ENCODE measurements at regions not wholly inside any gene's neighbourhood (a gene's known extent, or its start where the extent isn't known, plus 50 kb on each side); places are given as distances from the start of the nearest gene placed in this dataset.

DNA sequence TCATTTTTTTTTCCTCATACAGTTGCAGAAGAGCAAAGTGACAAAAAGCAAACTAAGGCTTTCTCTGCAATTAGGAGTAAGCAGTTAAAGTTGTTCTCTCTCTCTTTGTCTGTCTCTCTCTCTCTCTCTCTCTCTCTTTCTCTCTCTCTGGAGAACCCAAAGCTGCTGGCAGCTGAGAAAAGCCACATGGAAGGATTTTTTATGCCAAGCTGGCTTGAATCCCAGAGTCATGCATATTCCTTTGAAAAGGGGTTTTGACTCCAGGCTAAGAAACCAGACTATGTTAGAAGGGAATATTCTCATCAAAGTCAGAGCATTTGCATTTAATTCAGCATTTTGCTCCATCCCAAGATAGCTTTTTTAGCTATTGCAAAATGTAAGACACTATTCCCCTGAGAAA, 1114.2 kb upstream of the GOT2 start:
- no peak for TF ChIP-seq POLR2AphosphoS5 (IDR thresholded peaks at IDR 0.05; ENCODE audit: low read depth, low read length)
- TF ChIP-seq, protein P1, sequence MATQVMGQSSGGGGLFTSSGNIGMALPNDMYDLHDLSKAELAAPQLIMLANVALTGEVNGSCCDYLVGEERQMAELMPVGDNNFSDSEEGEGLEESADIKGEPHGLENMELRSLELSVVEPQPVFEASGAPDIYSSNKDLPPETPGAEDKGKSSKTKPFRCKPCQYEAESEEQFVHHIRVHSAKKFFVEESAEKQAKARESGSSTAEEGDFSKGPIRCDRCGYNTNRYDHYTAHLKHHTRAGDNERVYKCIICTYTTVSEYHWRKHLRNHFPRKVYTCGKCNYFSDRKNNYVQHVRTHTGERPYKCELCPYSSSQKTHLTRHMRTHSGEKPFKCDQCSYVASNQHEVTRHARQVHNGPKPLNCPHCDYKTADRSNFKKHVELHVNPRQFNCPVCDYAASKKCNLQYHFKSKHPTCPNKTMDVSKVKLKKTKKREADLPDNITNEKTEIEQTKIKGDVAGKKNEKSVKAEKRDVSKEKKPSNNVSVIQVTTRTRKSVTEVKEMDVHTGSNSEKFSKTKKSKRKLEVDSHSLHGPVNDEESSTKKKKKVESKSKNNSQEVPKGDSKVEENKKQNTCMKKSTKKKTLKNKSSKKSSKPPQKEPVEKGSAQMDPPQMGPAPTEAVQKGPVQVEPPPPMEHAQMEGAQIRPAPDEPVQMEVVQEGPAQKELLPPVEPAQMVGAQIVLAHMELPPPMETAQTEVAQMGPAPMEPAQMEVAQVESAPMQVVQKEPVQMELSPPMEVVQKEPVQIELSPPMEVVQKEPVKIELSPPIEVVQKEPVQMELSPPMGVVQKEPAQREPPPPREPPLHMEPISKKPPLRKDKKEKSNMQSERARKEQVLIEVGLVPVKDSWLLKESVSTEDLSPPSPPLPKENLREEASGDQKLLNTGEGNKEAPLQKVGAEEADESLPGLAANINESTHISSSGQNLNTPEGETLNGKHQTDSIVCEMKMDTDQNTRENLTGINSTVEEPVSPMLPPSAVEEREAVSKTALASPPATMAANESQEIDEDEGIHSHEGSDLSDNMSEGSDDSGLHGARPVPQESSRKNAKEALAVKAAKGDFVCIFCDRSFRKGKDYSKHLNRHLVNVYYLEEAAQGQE (IDR thresholded peaks at IDR 0.05; ENCODE audit: insufficient read depth in 1 of 2, low read depth in 2 of 2, low read length in 2 of 2), result no peak
- TF ChIP-seq FOXP2 (optimal IDR thresholded peaks at IDR 0.05; ENCODE audit: borderline replicate concordance, extremely low read depth, extremely low read length, insufficient read depth), result no peak

Measured in PFSK-1 (cell line).